H1 (cell line): ENCODE measurements at regions not wholly inside any gene's neighbourhood (a gene's known extent, or its start where the extent isn't known, plus 50 kb on each side); places are given as distances from the start of the nearest gene placed in this dataset.

Experiments used
- CTCF ChIA-PET: fragments of 300-600 bp; sonication (Branson Sonifier 250); formaldehyde crosslinking; loops from one replicate; lab custom pipeline; 2021; ENCODE audit not compliant: partially characterized antibody; lab: Charles Lee
- POLR2A ChIA-PET: fragments of 300-600 bp; sonication (Branson Sonifier 250); formaldehyde crosslinking; loops from one replicate; lab custom pipeline; 2021; ENCODE audit warnings: inconsistent platforms; ENCODE audit not compliant: partially characterized antibody; lab: Charles Lee
- DNase-seq, 2 experiments: peaks; one replicate each; pipeline versions ENCODE4 v3.0.0 to v3.0.0-alpha.2; 2010 to 2022; ENCODE audit warnings: low spot score in 2 of 2, low read depth in 1 of 2, mixed read lengths in 1 of 2
- FAIRE-seq: peaks from 2 replicates; lab custom pipeline; 2011; peaks lifted over from hg19 to GRCh38; lab: Jason Lieb, UNC
- H2AFZ ChIP-seq: 2 replicates; pipeline ENCODE4 v1.8.1; 2012; ENCODE audit warnings: low read length, inconsistent platforms
- H2AK5ac ChIP-seq: 2 replicates; pipeline ENCODE4 v1.6.1; 2013; ENCODE audit warnings: low read depth, low read length
- H2BK120ac ChIP-seq: replicated peaks from 2 replicates; pipeline ENCODE3; 2013; ENCODE audit warnings: low read depth, low read length, inconsistent platforms
- H2BK12ac ChIP-seq: 2 replicates; pipeline ENCODE4 v1.6.1; 2013; ENCODE audit warnings: low read depth, low read length
- H2BK15ac ChIP-seq: 2 replicates; pipeline ENCODE4 v1.6.1; 2013; ENCODE audit warnings: low read length
- H2BK20ac ChIP-seq: 2 replicates; pipeline ENCODE4 v1.6.1; 2013; ENCODE audit warnings: low read length
- H2BK5ac ChIP-seq: 2 replicates; pipeline ENCODE4 v1.6.1; 2013; ENCODE audit warnings: low read depth, low read length
- H3K14ac ChIP-seq: 2 replicates; pipeline ENCODE4 v1.6.1; 2013; ENCODE audit warnings: inconsistent platforms; ENCODE audit not compliant: insufficient read length
- H3K18ac ChIP-seq: 2 replicates; pipeline ENCODE4 v1.6.1; 2013; ENCODE audit warnings: low read length; ENCODE audit errors: extremely low read depth
- H3K23ac ChIP-seq: 2 replicates; pipeline ENCODE4 v1.6.1; 2013; ENCODE audit warnings: inconsistent platforms; ENCODE audit not compliant: insufficient read length
- H3K23me2 ChIP-seq: 2 replicates; pipeline ENCODE4 v1.6.1; 2013; ENCODE audit warnings: low read depth, low read length
- H3K27ac ChIP-seq: 2 replicates; pipeline ENCODE4 v1.6.1; 2011; ENCODE audit warnings: low read depth, low read length, inconsistent platforms
- H3K27me3 ChIP-seq, 4 experiments: replicated peaks in 1 of 4; 1 replicate in 1 of 4; 2 replicates in 3 of 4; pipeline versions ENCODE4 v1.6.1 to v1.8.1; 2011 to 2013; ENCODE audit warnings: low read length in 3 of 4, mild to moderate bottlenecking in 3 of 4, inconsistent platforms in 2 of 4, mixed read lengths in 2 of 4, moderate library complexity in 1 of 4; ENCODE audit not compliant: control insufficient read depth in 3 of 4, insufficient read depth in 3 of 4; ENCODE audit errors: extremely low read depth in 1 of 4
- H3K36me3 ChIP-seq, 4 experiments: 2 replicates each; pipeline versions ENCODE4 v1.6.1 to v1.8.1; 2011 to 2013; ENCODE audit warnings: mild to moderate bottlenecking in 4 of 4, low read length in 3 of 4, moderate library complexity in 2 of 4, control low read depth in 1 of 4, inconsistent platforms in 1 of 4; ENCODE audit not compliant: insufficient read depth in 4 of 4, control insufficient read depth in 2 of 4
- H3K4ac ChIP-seq: replicated peaks from 2 replicates; pipeline ENCODE3; 2013; ENCODE audit warnings: low read length, low read depth, mixed read lengths, inconsistent platforms; ENCODE audit not compliant: insufficient read length
- H3K4me1 ChIP-seq, 4 experiments: replicated peaks in 1 of 4; 1 replicate in 1 of 4; 2 replicates in 3 of 4; pipeline versions ENCODE4 v1.6.1 to v1.8.1; 2011 to 2013; ENCODE audit warnings: low read length in 3 of 4, inconsistent platforms in 2 of 4, mixed read lengths in 1 of 4; ENCODE audit not compliant: insufficient read depth in 4 of 4, control insufficient read depth in 3 of 4
- H3K4me2 ChIP-seq, 2 experiments: 2 replicates each; pipeline versions ENCODE4 v1.6.1 to v1.8.1; 2011 to 2013; ENCODE audit warnings: low read depth in 2 of 2, low read length in 2 of 2, control low read depth in 1 of 2, inconsistent platforms in 1 of 2, mild to moderate bottlenecking in 1 of 2; ENCODE audit not compliant: insufficient read depth in 1 of 2
- H3K4me3 ChIP-seq, 4 experiments: fragments of 200-600, 300-600 bp in 1 of 4; sonication (generic), shearing (Covaris generic), sonication (Bioruptor Twin) in 1 of 4; 2 replicates each; pipeline versions ENCODE4 v1.5.1 to v1.8.1; 2011 to 2016; ENCODE audit warnings: low read length in 4 of 4, low read depth in 3 of 4, control low read depth in 2 of 4, inconsistent platforms in 2 of 4, mild to moderate bottlenecking in 2 of 4, mixed read lengths in 1 of 4, moderate library complexity in 1 of 4; ENCODE audit not compliant: insufficient read depth in 2 of 4; ENCODE audit errors: extremely low read depth in 1 of 4
- H3K56ac ChIP-seq: replicated peaks from 2 replicates; pipeline ENCODE3; 2013; ENCODE audit warnings: low read depth, mild to moderate bottlenecking, mixed read lengths, low read length, inconsistent platforms; ENCODE audit not compliant: insufficient read length
- H3K79me1 ChIP-seq: 2 replicates; pipeline ENCODE4 v1.6.1; 2013; ENCODE audit warnings: low read depth, low read length, control low read depth
- H3K79me2 ChIP-seq, 2 experiments: 2 replicates each; pipeline versions ENCODE4 v1.6.1 to v1.8.1; 2012 to 2013; ENCODE audit warnings: low read length in 2 of 2, mild to moderate bottlenecking in 2 of 2, inconsistent platforms in 1 of 2; ENCODE audit not compliant: insufficient read depth in 2 of 2, control insufficient read depth in 1 of 2
- H3K9ac ChIP-seq, 4 experiments: replicated peaks in 1 of 4; 1 replicate in 1 of 4; 2 replicates in 3 of 4; pipeline versions ENCODE4 v1.6.1 to v1.8.1; 2011 to 2013; ENCODE audit warnings: low read depth in 3 of 4, low read length in 3 of 4, control low read depth in 2 of 4, mild to moderate bottlenecking in 2 of 4, moderate library complexity in 2 of 4, inconsistent platforms in 1 of 4; ENCODE audit errors: extremely low read depth in 1 of 4
- H3K9me3 ChIP-seq, 2 experiments: 2 replicates each; pipeline versions ENCODE4 v1.6.1 to v1.8.1; 2012 to 2013; ENCODE audit warnings: mild to moderate bottlenecking in 2 of 2, moderate library complexity in 2 of 2, control low read depth in 1 of 2, inconsistent platforms in 1 of 2, low read depth in 1 of 2, low read length in 1 of 2, mixed read lengths in 1 of 2; ENCODE audit not compliant: insufficient read depth in 2 of 2
- H4K20me1 ChIP-seq, 2 experiments: replicated peaks in 1 of 2; 2 replicates each; pipeline versions ENCODE3 to v1.8.1; 2011 to 2013; ENCODE audit warnings: inconsistent platforms in 2 of 2, low read length in 2 of 2, mild to moderate bottlenecking in 1 of 2; ENCODE audit not compliant: insufficient read depth in 2 of 2, control insufficient read depth in 1 of 2
- H4K5ac ChIP-seq: 2 replicates; pipeline ENCODE4 v1.6.1; 2013; ENCODE audit warnings: low read length, low read depth, mixed read lengths, inconsistent platforms; ENCODE audit not compliant: insufficient read length
- H4K8ac ChIP-seq: 2 replicates; pipeline ENCODE4 v1.8.0; 2013; ENCODE audit warnings: mild to moderate bottlenecking, moderate library complexity, low read length, inconsistent platforms; ENCODE audit not compliant: insufficient read depth; ENCODE audit errors: extremely low read depth
- H4K91ac ChIP-seq: replicated peaks from 2 replicates; pipeline ENCODE3; 2013; ENCODE audit warnings: low read length, mixed read lengths, inconsistent platforms; ENCODE audit not compliant: insufficient read length
- ASH2L ChIP-seq: fragments of 200-600, 300-600 bp; sonication (generic); IDR thresholded peaks from one replicate; pipeline ENCODE4 v1.7.1; 2017; ENCODE audit warnings: low read length
- CEBPB ChIP-seq: IDR thresholded peaks from 2 replicates; pipeline ENCODE4 v1.6.1; 2012; ENCODE audit warnings: low read depth, low read length
- CTCF ChIP-seq, 3 experiments: IDR thresholded peaks; 1 replicate in 2 of 3; 2 replicates in 1 of 3; pipeline versions ENCODE4 v1.5.1 to v1.6.1; 2011; ENCODE audit warnings: low read length in 3 of 3, mild to moderate bottlenecking in 3 of 3, inconsistent platforms in 2 of 3, low read depth in 1 of 3, moderate library complexity in 1 of 3; ENCODE audit not compliant: insufficient read depth in 1 of 3; ENCODE audit errors: control extremely low read depth in 1 of 3
- E2F6 ChIP-seq: IDR thresholded peaks from 2 replicates; pipeline ENCODE4 v1.6.1; 2012; ENCODE audit warnings: inconsistent platforms
- NRF1 ChIP-seq: IDR thresholded peaks from 2 replicates; pipeline ENCODE4 v1.6.1; 2011; ENCODE audit warnings: mild to moderate bottlenecking, low read depth, low read length, improper control_type of control experiment
- TBP ChIP-seq: IDR thresholded peaks from 2 replicates; pipeline ENCODE4 v1.6.1; 2011; ENCODE audit warnings: low read depth, low read length, improper control_type of control experiment
- WGBS, 2 experiments: shearing (Covaris generic) in 1 of 2; methylation state at CpG; one replicate each; pipeline versions ENCODE4 v1.1.6 to v1.1.7; 2013 to 2015; ENCODE audit warnings: low lambda C conversion rate in 2 of 2, mixed read lengths in 2 of 2, inconsistent platforms in 1 of 2, low coverage in 1 of 2, missing lambda C conversion rate in 1 of 2; ENCODE audit not compliant: insufficient replicate concordance in 2 of 2, insufficient coverage in 1 of 2, insufficient read length in 1 of 2; ENCODE audit errors: extremely low coverage in 1 of 2, missing lambda C conversion rate in 1 of 2; 5-methylcytosine and 5-hydroxymethylcytosine counted together

DNA sequence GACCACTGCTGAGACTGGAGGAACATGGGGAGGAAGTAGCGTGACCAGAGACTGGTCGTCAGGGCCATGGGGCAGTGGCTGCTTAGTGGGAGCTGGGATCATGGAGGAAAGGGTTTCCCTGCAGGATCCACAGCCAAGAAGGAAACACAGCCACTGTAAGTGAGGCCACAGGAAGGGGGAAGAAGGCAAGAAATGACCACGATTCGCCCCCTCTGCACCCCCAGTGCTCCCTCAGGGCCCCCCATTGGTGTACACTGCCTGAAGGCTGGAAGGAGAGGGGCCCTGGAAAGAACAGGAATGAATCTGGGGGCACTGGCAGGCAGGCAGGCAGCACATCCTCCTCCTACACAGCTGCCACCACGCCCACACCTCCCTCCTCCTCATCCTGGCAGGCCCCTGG is 62.5 kb upstream of the RMDN2 start:
- no peak overlapping the region for H3K27ac ChIP-seq
- H4K5ac ChIP-seq: no peak overlapping the region
- no peak overlapping the region for H3K14ac ChIP-seq
- no peak overlapping the region for H2BK20ac ChIP-seq
- H2BK12ac ChIP-seq: no peak overlapping the region
- no peak for DNase-seq
- H3K23me2 ChIP-seq: no peaks in the 10 kb centered on the region
- H2AK5ac ChIP-seq: no peak overlapping the region
- ChIA-PET CTCF (interaction anchor here (1.2 to 2.9 kb wide), 3 partner anchors 9 to 15 kb away, joined by 4 to 7 read pairs (median 6); no protein-coding TSS in a partner anchor), POLR2A (no interaction called here)
- H3K23ac ChIP-seq: no peak overlapping the region
- no peak overlapping the region for H2BK15ac ChIP-seq
- no peak overlapping the region for H2AFZ ChIP-seq
- H2BK5ac ChIP-seq: no peak overlapping the region
- FAIRE-seq: no peak
- WGBS, 2 experiments: 82% methylated on average over 4 of the region's 5 CpGs; no CpG with 5 or more reads in 1 of the 2 experiments
- H2BK120ac ChIP-seq: no peak overlapping the region
- H3K4ac ChIP-seq: no peak overlapping the region
- no peaks in the 10 kb centered on the region for H3K79me2 ChIP-seq
- no peak overlapping the region for H3K56ac ChIP-seq
- H3K9ac ChIP-seq: no peak overlapping the region
- H3K9me3 ChIP-seq: no peaks in the 10 kb centered on the region
- no peaks in the 10 kb centered on the region; a peak in 1 of 7 replicates for H3K4me1 ChIP-seq
- H3K36me3 ChIP-seq: no peaks in the 10 kb centered on the region
- no peak for TF ChIP-seq CEBPB
- no peak for TF ChIP-seq CTCF (IDR thresholded peaks at IDR 0.05; ENCODE audit: control extremely low read depth in 1 of 3, insufficient read depth in 1 of 3, low read depth in 1 of 3, low read length in 3 of 3)
- TF ChIP-seq ASH2L: no peak
- no peak for TF ChIP-seq NRF1
- TF ChIP-seq E2F6: no peak
- no peak for TF ChIP-seq TBP
- H3K4me3 ChIP-seq: no peak overlapping the region
- H4K8ac ChIP-seq: no peak overlapping the region
- H3K79me1 ChIP-seq: no peaks in the 10 kb centered on the region
- H3K18ac ChIP-seq: no peak overlapping the region
- no peaks in the 10 kb centered on the region for H4K20me1 ChIP-seq
- no peak overlapping the region for H3K4me2 ChIP-seq
- H4K91ac ChIP-seq: no peak overlapping the region
- no peaks in the 10 kb centered on the region; a peak in 1 of 7 replicates for H3K27me3 ChIP-seq
